ENCODE measurements at regions not wholly inside any gene's neighbourhood (a gene's known extent, or its start where the extent isn't known, plus 50 kb on each side); places are given as distances from the start of the nearest gene placed in this dataset.

GRCh38 chr12:131333136-131333535 is 377.8 kb upstream of the SFSWAP start:
- H3K27ac ChIP-seq (ENCODE audit: low read depth in 1 of 2, low read length in 1 of 2), result no peak overlapping the region
- 63 to 83% methylated on average over 12 of the region's 12 CpGs for WGBS, 2 donors
- H3K4me1 ChIP-seq (ENCODE audit: control insufficient read depth in 5 of 5, insufficient read depth in 5 of 5, low read length in 5 of 5), result no peaks in the 10 kb centered on the region
- no peak overlapping the region for H3K9ac ChIP-seq (ENCODE audit: insufficient read depth in 1 of 2, low read length in 2 of 2)
- H3K9me3 ChIP-seq (ENCODE audit: control insufficient read depth in 4 of 4, insufficient read depth in 3 of 4, low read length in 3 of 4), result peaks cover 0 to 2% (median 0%) of the 10 kb centered on the region in 4 donors
- no peak for TF ChIP-seq CTCF (IDR thresholded peaks at IDR 0.05; ENCODE audit: control extremely low read depth, extremely low read depth)
- DNase-seq, result no peak
- no peak for ATAC-seq (ENCODE audit: insufficient read depth, low FRiP score)
- no peak overlapping the region for H3K4me3 ChIP-seq
- no peaks in the 10 kb centered on the region for H3K36me3 ChIP-seq (ENCODE audit: control insufficient read depth in 4 of 4, insufficient read depth in 4 of 4, low read length in 4 of 4)
- H3K27me3 ChIP-seq (ENCODE audit: control insufficient read depth in 3 of 3, insufficient read depth in 3 of 3, low read length in 2 of 3), result peaks cover 0 to 4% (median 0%) of the 10 kb centered on the region in 3 donors

- H3K9me3 ChIP-seq (ENCODE audit: control insufficient read depth in 4 of 4, insufficient read depth in 3 of 4, low read length in 3 of 4), result peaks cover 0 to 2% (median 0%) of the 10 kb centered on the region in 4 donors
- H3K27ac ChIP-seq (ENCODE audit: low read depth in 1 of 2, low read length in 1 of 2), result no peak overlapping the region
- ATAC-seq (ENCODE audit: insufficient read depth, low FRiP score), result no peak
- no peaks in the 10 kb centered on the region for H3K4me1 ChIP-seq (ENCODE audit: control insufficient read depth in 5 of 5, insufficient read depth in 5 of 5, low read length in 5 of 5)
- H3K27me3 ChIP-seq (ENCODE audit: control insufficient read depth in 3 of 3, insufficient read depth in 3 of 3, low read length in 2 of 3), result peaks cover 0 to 4% (median 0%) of the 10 kb centered on the region in 3 donors
- WGBS, 2 donors, result 87 to 88% methylated on average over 15 of the region's 15 CpGs
- no peak for DNase-seq
- H3K4me3 ChIP-seq, result no peak overlapping the region
- no peak overlapping the region for H3K9ac ChIP-seq (ENCODE audit: insufficient read depth in 1 of 2, low read length in 2 of 2)
- H3K36me3 ChIP-seq (ENCODE audit: control insufficient read depth in 4 of 4, insufficient read depth in 4 of 4, low read length in 4 of 4), result no peaks in the 10 kb centered on the region
- TF ChIP-seq CTCF (IDR thresholded peaks at IDR 0.05; ENCODE audit: control extremely low read depth, extremely low read depth), result no peak
These were observed 377.1 kb upstream of the SFSWAP start for GRCh38 chr12:131333621-131334440.

GRCh38 chr12:131334835-131335234 is 376.1 kb upstream of the SFSWAP start:
- DNase-seq (no peak), ATAC-seq (ENCODE audit: insufficient read depth, low FRiP score) (no peak)
- Histone ChIP-seq H3K27me3 (ENCODE audit: control insufficient read depth in 3 of 3, insufficient read depth in 3 of 3, low read length in 2 of 3) (peaks cover 0 to 4% (median 0%) of the 10 kb centered on the region in 3 donors), H3K4me1 (ENCODE audit: control insufficient read depth in 5 of 5, insufficient read depth in 5 of 5, low read length in 5 of 5) (no peaks in the 10 kb centered on the region), H3K9ac (ENCODE audit: insufficient read depth in 1 of 2, low read length in 2 of 2) (no peak overlapping the region), H3K9me3 (ENCODE audit: control insufficient read depth in 4 of 4, insufficient read depth in 3 of 4, low read length in 3 of 4) (peaks cover 0 to 2% (median 0%) of the 10 kb centered on the region in 4 donors), H3K4me3 (no peak overlapping the region), H3K27ac (ENCODE audit: low read depth in 1 of 2, low read length in 1 of 2) (no peak overlapping the region), H3K36me3 (ENCODE audit: control insufficient read depth in 4 of 4, insufficient read depth in 4 of 4, low read length in 4 of 4) (no peaks in the 10 kb centered on the region)
- WGBS, 2 donors, result 56 to 82% methylated on average over 4 of the region's 4 CpGs
- TF ChIP-seq CTCF (IDR thresholded peaks at IDR 0.05; ENCODE audit: control extremely low read depth, extremely low read depth), result no peak
